ENCODE measurements at regions not wholly inside any gene's neighbourhood (a gene's known extent, or its start where the extent isn't known, plus 50 kb on each side); places are given as distances from the start of the nearest gene placed in this dataset.

DNA sequence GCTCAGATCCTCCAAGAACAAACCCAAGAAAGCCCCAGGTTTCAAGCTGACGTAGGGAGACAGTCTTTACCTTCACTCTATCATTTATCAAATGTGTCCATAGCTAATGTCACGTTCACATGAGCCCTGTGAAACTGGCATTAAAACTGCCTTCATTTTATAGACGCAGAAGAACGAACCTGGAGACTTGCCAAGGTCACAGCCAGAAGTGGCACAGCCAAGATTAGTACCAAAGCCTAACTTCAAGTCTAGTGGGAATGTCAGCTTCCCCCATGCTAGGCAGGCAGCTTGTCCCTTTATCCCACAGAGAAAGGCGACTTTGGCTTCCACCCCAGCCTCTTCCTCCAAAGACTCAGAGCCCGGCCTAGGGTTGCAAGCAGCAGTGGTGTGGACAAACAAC, 517.2 kb downstream of the SHQ1 start:
- TF ChIP-seq, protein P1, sequence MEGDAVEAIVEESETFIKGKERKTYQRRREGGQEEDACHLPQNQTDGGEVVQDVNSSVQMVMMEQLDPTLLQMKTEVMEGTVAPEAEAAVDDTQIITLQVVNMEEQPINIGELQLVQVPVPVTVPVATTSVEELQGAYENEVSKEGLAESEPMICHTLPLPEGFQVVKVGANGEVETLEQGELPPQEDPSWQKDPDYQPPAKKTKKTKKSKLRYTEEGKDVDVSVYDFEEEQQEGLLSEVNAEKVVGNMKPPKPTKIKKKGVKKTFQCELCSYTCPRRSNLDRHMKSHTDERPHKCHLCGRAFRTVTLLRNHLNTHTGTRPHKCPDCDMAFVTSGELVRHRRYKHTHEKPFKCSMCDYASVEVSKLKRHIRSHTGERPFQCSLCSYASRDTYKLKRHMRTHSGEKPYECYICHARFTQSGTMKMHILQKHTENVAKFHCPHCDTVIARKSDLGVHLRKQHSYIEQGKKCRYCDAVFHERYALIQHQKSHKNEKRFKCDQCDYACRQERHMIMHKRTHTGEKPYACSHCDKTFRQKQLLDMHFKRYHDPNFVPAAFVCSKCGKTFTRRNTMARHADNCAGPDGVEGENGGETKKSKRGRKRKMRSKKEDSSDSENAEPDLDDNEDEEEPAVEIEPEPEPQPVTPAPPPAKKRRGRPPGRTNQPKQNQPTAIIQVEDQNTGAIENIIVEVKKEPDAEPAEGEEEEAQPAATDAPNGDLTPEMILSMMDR (IDR thresholded peaks at IDR 0.05; ENCODE audit: extremely low read depth in 1 of 2, insufficient read depth in 1 of 2, low read depth in 1 of 2, low read length in 2 of 2): no peak
- TF ChIP-seq EZH2 (IDR thresholded peaks at IDR 0.05; ENCODE audit: borderline replicate concordance, low read depth, low read length, severe bottlenecking): no peak
- no peak for TF ChIP-seq FOS (IDR thresholded peaks at IDR 0.05; ENCODE audit: borderline replicate concordance, insufficient read depth, low read length)

All from endothelial cell of umbilical vein (primary cell).